H9 (cell line): ENCODE measurements at regions not wholly inside any gene's neighbourhood (a gene's known extent, or its start where the extent isn't known, plus 50 kb on each side); places are given as distances from the start of the nearest gene placed in this dataset.

Source experiments
- DNase-seq: peaks from one replicate; pipeline ENCODE4 v3.0.0-alpha.2; 2017
- H2AFZ ChIP-seq: one replicate; pipeline ENCODE4 v1.6.1; 2013; ENCODE audit warnings: mild to moderate bottlenecking, low read length, control low read depth, moderate library complexity
- H2AK5ac ChIP-seq: 2 replicates; pipeline ENCODE4 v1.6.1; 2013; ENCODE audit warnings: low read length, control low read depth, mixed read lengths; ENCODE audit not compliant: insufficient read length
- H2BK120ac ChIP-seq: one replicate; pipeline ENCODE4 v1.6.1; 2013; ENCODE audit warnings: low read depth, mild to moderate bottlenecking, low read length, control low read depth, inconsistent platforms; ENCODE audit not compliant: poor library complexity, severe bottlenecking
- H2BK12ac ChIP-seq: 2 replicates; pipeline ENCODE4 v1.6.1; 2013; ENCODE audit warnings: low read length, control low read depth, mixed read lengths, low read depth; ENCODE audit not compliant: insufficient read length
- H2BK15ac ChIP-seq: 2 replicates; pipeline ENCODE4 v1.6.1; 2013; ENCODE audit warnings: low read depth, low read length, control low read depth
- H2BK20ac ChIP-seq: one replicate; pipeline ENCODE4 v1.6.1; 2013; ENCODE audit warnings: low read depth, mild to moderate bottlenecking, low read length, control low read depth, inconsistent platforms; ENCODE audit not compliant: poor library complexity, severe bottlenecking
- H2BK5ac ChIP-seq: 2 replicates; pipeline ENCODE4 v1.6.1; 2013; ENCODE audit warnings: low read length, control low read depth, mixed read lengths; ENCODE audit not compliant: insufficient read length
- H3K14ac ChIP-seq: 2 replicates; pipeline ENCODE4 v1.6.1; 2013; ENCODE audit warnings: low read length, control low read depth; ENCODE audit not compliant: insufficient read depth
- H3K18ac ChIP-seq: 2 replicates; pipeline ENCODE4 v1.6.1; 2013; ENCODE audit warnings: low read depth, mild to moderate bottlenecking, mixed read lengths, low read length, control low read depth; ENCODE audit not compliant: insufficient read length
- H3K23ac ChIP-seq: 2 replicates; pipeline ENCODE4 v1.6.1; 2013; ENCODE audit warnings: low read length, control low read depth, mixed read lengths, low read depth; ENCODE audit not compliant: insufficient read length
- H3K23me2 ChIP-seq: 2 replicates; pipeline ENCODE4 v1.6.1; 2013; ENCODE audit warnings: low read depth, mild to moderate bottlenecking, mixed read lengths, low read length, control low read depth; ENCODE audit not compliant: insufficient read length, poor library complexity, severe bottlenecking
- H3K27ac ChIP-seq: 2 replicates; pipeline ENCODE4 v1.5.1; 2013; ENCODE audit warnings: low read length, control low read depth, mixed read lengths, low read depth; ENCODE audit not compliant: insufficient read length
- H3K27me3 ChIP-seq: 2 replicates; pipeline ENCODE4 v1.6.1; 2013; ENCODE audit warnings: low read length, control low read depth, inconsistent platforms; ENCODE audit not compliant: insufficient read depth
- H3K4ac ChIP-seq: 2 replicates; pipeline ENCODE4 v1.6.1; 2013; ENCODE audit warnings: low read depth, mild to moderate bottlenecking, control low read depth, inconsistent platforms, low read length, moderate library complexity
- H3K4me1 ChIP-seq: 2 replicates; pipeline ENCODE4 v1.6.1; 2013; ENCODE audit warnings: low read length, control low read depth, inconsistent platforms; ENCODE audit not compliant: insufficient read depth
- H3K4me2 ChIP-seq: 2 replicates; pipeline ENCODE4 v1.6.1; 2013; ENCODE audit warnings: low read length, control low read depth, mixed read lengths; ENCODE audit not compliant: insufficient read length, insufficient read depth
- H3K56ac ChIP-seq: 2 replicates; pipeline ENCODE4 v1.6.1; 2013; ENCODE audit warnings: low read depth, mild to moderate bottlenecking, mixed read lengths, low read length, control low read depth; ENCODE audit not compliant: insufficient read length
- H3K79me1 ChIP-seq: 2 replicates; pipeline ENCODE4 v1.6.1; 2013; ENCODE audit warnings: low read depth, mild to moderate bottlenecking, moderate library complexity, low read length, control low read depth, inconsistent platforms; ENCODE audit not compliant: insufficient read depth, poor library complexity, severe bottlenecking
- H3K79me2 ChIP-seq: 2 replicates; pipeline ENCODE4 v1.6.1; 2013; ENCODE audit warnings: low read length, control low read depth, inconsistent platforms; ENCODE audit not compliant: insufficient read depth
- H3K9ac ChIP-seq: 2 replicates; pipeline ENCODE4 v1.6.1; 2013; ENCODE audit warnings: low read length, control low read depth, mixed read lengths; ENCODE audit not compliant: insufficient read length; ENCODE audit errors: extremely low read depth
- H3K9me3 ChIP-seq: one replicate; pipeline ENCODE4 v1.6.1; 2013; ENCODE audit warnings: low read depth, low read length, inconsistent platforms; ENCODE audit not compliant: control insufficient read depth
- H3T11ph ChIP-seq: one replicate; pipeline ENCODE4 v1.6.1; 2013; ENCODE audit warnings: mild to moderate bottlenecking, low read length, control low read depth, inconsistent platforms
- H4K20me1 ChIP-seq: one replicate; pipeline ENCODE4 v1.6.1; 2013; ENCODE audit not compliant: control insufficient read depth, insufficient read length, insufficient read depth
- H4K5ac ChIP-seq: 2 replicates; pipeline ENCODE4 v1.6.1; 2013; ENCODE audit warnings: low read depth, mild to moderate bottlenecking, mixed read lengths, low read length, control low read depth; ENCODE audit not compliant: insufficient read length
- H4K8ac ChIP-seq: replicated peaks from 2 replicates; pipeline ENCODE4 v1.6.1; 2013; ENCODE audit warnings: low read length, control low read depth, mixed read lengths, low read depth; ENCODE audit not compliant: insufficient read length
- H4K91ac ChIP-seq: 2 replicates; pipeline ENCODE4 v1.6.1; 2013; ENCODE audit warnings: low read depth, mild to moderate bottlenecking, moderate library complexity, mixed read lengths, low read length, control low read depth; ENCODE audit not compliant: insufficient read length
- H3K27ac Mint-ChIP-seq, 3 experiments: 2 replicates in 2 of 3; 3 replicates in 1 of 3; pipeline ENCODE4 v1.8.0; 2020 to 2021; ENCODE audit warnings: mixed read lengths in 3 of 3, mild to moderate bottlenecking in 1 of 3, moderate library complexity in 1 of 3
- H3K27me3 Mint-ChIP-seq: 2 replicates; pipeline ENCODE4 v1.8.0; 2021; ENCODE audit warnings: low read depth, mild to moderate bottlenecking, moderate library complexity, mixed read lengths
- H3K36me3 Mint-ChIP-seq, 3 experiments: 2 replicates in 2 of 3; 3 replicates in 1 of 3; pipeline ENCODE4 v1.8.0; 2020 to 2021; ENCODE audit warnings: low read depth in 3 of 3, mixed read lengths in 3 of 3; ENCODE audit not compliant: insufficient read depth in 1 of 3
- H3K4me1 Mint-ChIP-seq, 2 experiments: 2 replicates each; pipeline ENCODE4 v1.8.0; 2020; ENCODE audit warnings: mixed read lengths in 2 of 2
- H3K4me3 Mint-ChIP-seq, 2 experiments: 2 replicates in 1 of 2; 3 replicates in 1 of 2; pipeline ENCODE4 v1.8.0; 2020 to 2021; ENCODE audit warnings: mild to moderate bottlenecking in 2 of 2, mixed read lengths in 2 of 2, moderate library complexity in 1 of 2
- H3K9me3 Mint-ChIP-seq, 2 experiments: 2 replicates in 1 of 2; 3 replicates in 1 of 2; pipeline ENCODE4 v1.8.0; 2020; ENCODE audit warnings: mild to moderate bottlenecking in 2 of 2, mixed read lengths in 2 of 2, moderate library complexity in 1 of 2
- WGBS: extraction: QIAGEN DNeasy Blood & Tissue Kit; methylation state at CpG from one replicate; pipeline ENCODE4 v1.1.7; 2013; ENCODE audit warnings: missing lambda C conversion rate, low lambda C conversion rate, mixed read lengths; ENCODE audit not compliant: insufficient read length; ENCODE audit errors: extremely low coverage; 5-methylcytosine and 5-hydroxymethylcytosine counted together
- TF ChIP-seq, protein P1 (sequence below): fragments of 200-600 bp; sonication (generic); conservative IDR thresholded peaks from 3 replicates; pipeline ENCODE4 v1.8.0; 2021; ENCODE audit warnings: antibody characterized with exemption, mild to moderate bottlenecking

DNA sequence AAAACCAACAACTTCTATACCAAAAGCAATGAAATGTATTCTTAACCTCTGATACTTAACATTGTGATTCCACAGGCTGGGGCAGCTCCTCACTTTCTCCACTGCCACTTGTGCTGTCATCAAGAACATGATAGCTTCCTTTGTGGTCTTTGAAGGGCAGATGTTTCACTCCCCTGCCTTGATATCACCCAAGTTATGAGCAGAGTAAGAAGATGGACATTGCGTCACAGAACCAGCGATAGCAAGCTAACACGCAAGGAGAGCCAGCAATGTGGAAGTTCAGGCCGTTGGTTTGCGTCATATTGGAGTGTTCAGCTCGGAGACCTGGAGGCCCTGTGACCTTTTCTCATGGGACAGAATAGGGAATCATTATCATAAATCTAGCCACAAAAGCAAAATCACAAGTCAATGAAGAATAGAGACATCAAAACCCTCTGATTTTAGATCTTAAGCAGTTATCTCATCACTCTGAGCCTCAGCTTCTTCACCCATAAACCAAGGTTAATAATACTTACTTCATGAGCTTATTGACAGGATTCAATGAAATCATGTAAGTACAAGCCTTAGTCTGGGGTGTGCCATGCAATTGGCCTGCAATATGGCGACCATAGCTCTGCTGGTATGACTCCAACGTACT, 183.8 kb upstream of the THBS1 start:
- Histone ChIP-seq H3K23me2 (no peaks in the 10 kb centered on the region), H3K4me2 (no peak overlapping the region), H2BK5ac (no peak overlapping the region), H3K79me2 (no peaks in the 10 kb centered on the region), H4K5ac (no peak overlapping the region), H3K14ac (no peak overlapping the region), H4K8ac (no peak overlapping the region), H3K79me1 (no peaks in the 10 kb centered on the region), H3K27me3 (no peaks in the 10 kb centered on the region), H4K20me1 (no peaks in the 10 kb centered on the region), H3K9me3 (no peaks in the 10 kb centered on the region), H3K27ac (no peak overlapping the region), H2AK5ac (no peak overlapping the region), H3K18ac (no peak overlapping the region), H3K23ac (no peak overlapping the region), H3T11ph (no peak overlapping the region), H2BK120ac (no peak overlapping the region), H2AFZ (no peak overlapping the region), H2BK15ac (no peak overlapping the region), H3K4ac (no peak overlapping the region), H3K4me1 (no peaks in the 10 kb centered on the region), H3K56ac (no peak overlapping the region), H2BK20ac (no peak overlapping the region), H2BK12ac (no peak overlapping the region), H3K9ac (no peak overlapping the region), H4K91ac (no peak overlapping the region)
- TF ChIP-seq, protein P1, sequence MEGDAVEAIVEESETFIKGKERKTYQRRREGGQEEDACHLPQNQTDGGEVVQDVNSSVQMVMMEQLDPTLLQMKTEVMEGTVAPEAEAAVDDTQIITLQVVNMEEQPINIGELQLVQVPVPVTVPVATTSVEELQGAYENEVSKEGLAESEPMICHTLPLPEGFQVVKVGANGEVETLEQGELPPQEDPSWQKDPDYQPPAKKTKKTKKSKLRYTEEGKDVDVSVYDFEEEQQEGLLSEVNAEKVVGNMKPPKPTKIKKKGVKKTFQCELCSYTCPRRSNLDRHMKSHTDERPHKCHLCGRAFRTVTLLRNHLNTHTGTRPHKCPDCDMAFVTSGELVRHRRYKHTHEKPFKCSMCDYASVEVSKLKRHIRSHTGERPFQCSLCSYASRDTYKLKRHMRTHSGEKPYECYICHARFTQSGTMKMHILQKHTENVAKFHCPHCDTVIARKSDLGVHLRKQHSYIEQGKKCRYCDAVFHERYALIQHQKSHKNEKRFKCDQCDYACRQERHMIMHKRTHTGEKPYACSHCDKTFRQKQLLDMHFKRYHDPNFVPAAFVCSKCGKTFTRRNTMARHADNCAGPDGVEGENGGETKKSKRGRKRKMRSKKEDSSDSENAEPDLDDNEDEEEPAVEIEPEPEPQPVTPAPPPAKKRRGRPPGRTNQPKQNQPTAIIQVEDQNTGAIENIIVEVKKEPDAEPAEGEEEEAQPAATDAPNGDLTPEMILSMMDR = no peak
- Mint-ChIP-seq H3K9me3 (no peaks in the 10 kb centered on the region), H3K27me3 (no peaks in the 10 kb centered on the region), H3K4me3 (no peak overlapping the region), H3K4me1 (no peaks in the 10 kb centered on the region), H3K27ac (no peak overlapping the region), H3K36me3 (no peaks in the 10 kb centered on the region; a peak in 1 of 7 replicates)
- no CpG with 5 or more reads among the region's 8 CpGs for WGBS
- no peak for DNase-seq
